ENCODE measurements at regions not wholly inside any gene's neighbourhood (a gene's known extent, or its start where the extent isn't known, plus 50 kb on each side); places are given as distances from the start of the nearest gene placed in this dataset.

DNA sequence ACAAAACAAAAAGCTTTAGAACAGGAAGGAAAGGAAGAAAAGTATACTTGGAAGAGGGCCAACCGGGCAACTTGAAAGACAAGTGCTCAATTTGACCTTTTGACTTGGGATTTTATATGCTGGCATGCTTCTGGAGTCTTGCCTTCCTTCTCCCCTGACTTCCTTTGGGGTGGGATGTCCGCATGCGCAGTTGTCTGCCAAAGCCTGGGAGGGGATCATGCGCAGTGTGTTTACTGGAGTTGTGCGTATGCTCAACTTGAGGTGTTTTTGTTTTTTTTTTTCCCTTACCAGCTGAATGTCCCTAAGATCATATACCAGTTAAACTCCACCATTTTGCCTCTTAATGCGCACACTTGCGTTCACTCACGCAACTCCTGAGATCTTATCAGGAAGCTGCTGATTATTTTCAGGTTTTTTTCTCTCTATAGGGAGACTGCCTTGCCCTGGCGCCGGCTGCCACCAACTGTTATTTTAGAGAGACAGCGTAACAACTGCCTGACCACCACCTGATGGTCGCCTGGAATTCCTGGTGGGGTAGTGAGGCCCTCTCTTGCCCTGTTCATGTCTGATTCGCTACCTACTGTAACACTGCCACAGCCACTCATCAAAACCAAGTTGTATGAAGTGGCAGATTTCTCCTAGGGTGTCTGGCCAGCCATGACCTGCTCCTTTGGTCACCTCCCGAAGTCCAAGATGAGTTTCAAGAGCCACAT is 138.7 kb upstream of the ZNF644 start:
- WGBS (ENCODE audit: extremely low coverage, insufficient coverage, insufficient read length): no CpG with 5 or more reads among the region's 14 CpGs

DNA sequence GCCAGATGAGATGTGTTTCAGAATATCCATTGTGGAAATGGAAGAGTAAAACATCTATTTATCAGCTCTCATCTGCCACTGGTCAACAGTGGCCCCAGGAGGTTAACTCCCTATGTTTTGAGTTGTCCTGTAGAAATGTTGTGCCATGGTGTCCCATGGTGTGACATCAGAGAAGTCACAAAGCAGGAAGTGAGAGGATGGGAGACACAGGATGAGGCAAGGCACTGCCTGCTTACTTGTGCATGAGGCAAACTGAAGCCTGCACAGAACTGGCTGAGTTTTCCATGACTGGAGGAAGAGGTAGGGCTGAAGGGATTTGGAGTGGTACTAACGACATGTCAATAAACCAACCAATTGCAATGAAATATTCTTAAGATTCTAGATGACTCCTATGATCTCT is 131.5 kb upstream of the ZNF644 start:
- no peak for DNase-seq
- Histone ChIP-seq H3K4me1 (ENCODE audit: control insufficient read depth in 1 of 2, insufficient read depth in 2 of 2, low read length in 2 of 2) (peaks cover 0 to 2% of the 10 kb centered on the region in 2 experiments), H3K79me1 (ENCODE audit: low read length) (no peaks in the 10 kb centered on the region), H3K79me2 (ENCODE audit: control insufficient read depth, insufficient read depth, low read length, poor library complexity) (no peaks in the 10 kb centered on the region), H3K36me3 (ENCODE audit: control insufficient read depth in 1 of 2, insufficient read depth in 2 of 2, low read length in 2 of 2) (no peaks in the 10 kb centered on the region), H2BK5ac (ENCODE audit: low read depth, low read length, poor library complexity) (no peak overlapping the region), H3K9me3 (ENCODE audit: insufficient read depth, low read depth, low read length) (no peaks in the 10 kb centered on the region), H3K4ac (ENCODE audit: low read depth, low read length) (no peak overlapping the region), H4K8ac (ENCODE audit: low read depth, low read length) (no peak overlapping the region), H4K91ac (ENCODE audit: low read depth, low read length) (no peak overlapping the region), H3K23ac (ENCODE audit: low read length) (no peak overlapping the region), H3K14ac (ENCODE audit: low read length) (no peak overlapping the region), H3K4me2 (ENCODE audit: low read length) (no peak overlapping the region), H2AFZ (ENCODE audit: insufficient read depth, low read length, poor library complexity) (no peak overlapping the region), H2BK12ac (ENCODE audit: low read length) (no peak overlapping the region), H3K9ac (ENCODE audit: low read length) (peak overlapping the region; percentile 25), H4K12ac (ENCODE audit: low read depth, low read length) (no peak overlapping the region), H3K27me3 (ENCODE audit: insufficient read depth, low read length) (no peaks in the 10 kb centered on the region), H3K4me3 (ENCODE audit: low read depth, low read length) (no peak overlapping the region), H2BK120ac (ENCODE audit: insufficient read depth, low read length, poor library complexity) (no peak overlapping the region), H2AK5ac (ENCODE audit: low read length) (no peak overlapping the region), H3K27ac (ENCODE audit: low read depth, low read length) (no peak overlapping the region), H3K18ac (ENCODE audit: low read length) (no peak overlapping the region)
- WGBS (ENCODE audit: extremely low coverage, insufficient coverage, insufficient read length): no CpG with 5 or more reads among the region's 1 CpG

More for the DNA sequence above, 138.7 kb upstream of the ZNF644 start:
- no peak overlapping the region for H3K14ac ChIP-seq (ENCODE audit: low read length)
- H3K18ac ChIP-seq (ENCODE audit: low read length): no peak overlapping the region
- DNase-seq: no peak
- H2AK5ac ChIP-seq (ENCODE audit: low read length): no peak overlapping the region
- H2BK12ac ChIP-seq (ENCODE audit: low read length): no peak overlapping the region
- no peak overlapping the region for H3K23ac ChIP-seq (ENCODE audit: low read length)
- no peaks in the 10 kb centered on the region for H3K9me3 ChIP-seq (ENCODE audit: insufficient read depth, low read depth, low read length)
- H4K12ac ChIP-seq (ENCODE audit: low read depth, low read length): no peak overlapping the region
- H3K79me1 ChIP-seq (ENCODE audit: low read length): peaks cover 2% of the 10 kb centered on the region
- H4K91ac ChIP-seq (ENCODE audit: low read depth, low read length): no peak overlapping the region
- no peak overlapping the region for H3K4me2 ChIP-seq (ENCODE audit: low read length)
- no peak overlapping the region for H3K4ac ChIP-seq (ENCODE audit: low read depth, low read length)
- no peak overlapping the region for H2BK120ac ChIP-seq (ENCODE audit: insufficient read depth, low read length, poor library complexity)
- no peak overlapping the region for H3K9ac ChIP-seq (ENCODE audit: low read length)
- H3K36me3 ChIP-seq (ENCODE audit: control insufficient read depth in 1 of 2, insufficient read depth in 2 of 2, low read length in 2 of 2): no peaks in the 10 kb centered on the region
- peaks cover 4 to 12% of the 10 kb centered on the region in 2 experiments for H3K4me1 ChIP-seq (ENCODE audit: control insufficient read depth in 1 of 2, insufficient read depth in 2 of 2, low read length in 2 of 2)
- no peaks in the 10 kb centered on the region for H3K79me2 ChIP-seq (ENCODE audit: control insufficient read depth, insufficient read depth, low read length, poor library complexity)
- no peak overlapping the region for H4K8ac ChIP-seq (ENCODE audit: low read depth, low read length)
- H3K27me3 ChIP-seq (ENCODE audit: insufficient read depth, low read length): no peaks in the 10 kb centered on the region
- H2BK5ac ChIP-seq (ENCODE audit: low read depth, low read length, poor library complexity): no peak overlapping the region
- no peak overlapping the region for H2AFZ ChIP-seq (ENCODE audit: insufficient read depth, low read length, poor library complexity)
- no peak overlapping the region for H3K4me3 ChIP-seq (ENCODE audit: low read depth, low read length)
- no peak overlapping the region for H3K27ac ChIP-seq (ENCODE audit: low read depth, low read length)

DNA sequence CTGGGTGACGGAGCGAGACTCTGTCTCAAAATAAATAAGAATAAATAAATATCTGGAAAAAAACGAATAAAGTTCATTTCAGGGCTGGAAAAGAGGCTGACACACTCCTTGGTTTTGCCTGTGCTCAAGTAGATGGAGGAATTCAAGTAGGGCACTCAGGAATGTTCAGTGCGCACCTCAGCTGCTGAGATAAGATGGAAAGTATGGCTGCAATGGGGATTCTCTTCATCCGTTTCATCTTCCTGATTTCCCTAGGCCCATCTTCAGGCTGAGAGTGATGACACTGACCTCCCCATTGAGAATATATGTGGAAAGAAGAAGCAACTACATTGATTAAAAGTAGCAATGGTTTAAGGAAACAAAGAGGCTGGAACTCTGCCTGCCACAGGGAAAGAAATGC is 130.5 kb upstream of the ZNF644 start:
- Histone ChIP-seq H4K91ac (ENCODE audit: low read depth, low read length) (no peak overlapping the region), H3K18ac (ENCODE audit: low read length) (no peak overlapping the region), H2BK120ac (ENCODE audit: insufficient read depth, low read length, poor library complexity) (no peak overlapping the region), H3K14ac (ENCODE audit: low read length) (no peak overlapping the region), H3K36me3 (ENCODE audit: control insufficient read depth in 1 of 2, insufficient read depth in 2 of 2, low read length in 2 of 2) (no peaks in the 10 kb centered on the region), H4K12ac (ENCODE audit: low read depth, low read length) (no peak overlapping the region), H3K9me3 (ENCODE audit: insufficient read depth, low read depth, low read length) (no peaks in the 10 kb centered on the region), H2AK5ac (ENCODE audit: low read length) (no peak overlapping the region), H3K4me3 (ENCODE audit: low read depth, low read length) (no peak overlapping the region), H3K23ac (ENCODE audit: low read length) (no peak overlapping the region), H2AFZ (ENCODE audit: insufficient read depth, low read length, poor library complexity) (no peak overlapping the region), H3K4ac (ENCODE audit: low read depth, low read length) (no peak overlapping the region), H2BK12ac (ENCODE audit: low read length) (no peak overlapping the region), H3K9ac (ENCODE audit: low read length) (no peak overlapping the region), H3K79me2 (ENCODE audit: control insufficient read depth, insufficient read depth, low read length, poor library complexity) (no peaks in the 10 kb centered on the region), H3K79me1 (ENCODE audit: low read length) (no peaks in the 10 kb centered on the region), H3K27ac (ENCODE audit: low read depth, low read length) (no peak overlapping the region), H3K27me3 (ENCODE audit: insufficient read depth, low read length) (no peaks in the 10 kb centered on the region), H3K4me2 (ENCODE audit: low read length) (no peak overlapping the region), H2BK5ac (ENCODE audit: low read depth, low read length, poor library complexity) (no peak overlapping the region), H4K8ac (ENCODE audit: low read depth, low read length) (no peak overlapping the region), H3K4me1 (ENCODE audit: control insufficient read depth in 1 of 2, insufficient read depth in 2 of 2, low read length in 2 of 2) (peaks cover 0 to 2% of the 10 kb centered on the region in 2 experiments)
- DNase-seq: peak; percentile 62 to 82
- whole genome bisulfite sequencing (ENCODE audit: extremely low coverage, insufficient coverage, insufficient read length): no CpG with 5 or more reads among the region's 5 CpGs

DNA sequence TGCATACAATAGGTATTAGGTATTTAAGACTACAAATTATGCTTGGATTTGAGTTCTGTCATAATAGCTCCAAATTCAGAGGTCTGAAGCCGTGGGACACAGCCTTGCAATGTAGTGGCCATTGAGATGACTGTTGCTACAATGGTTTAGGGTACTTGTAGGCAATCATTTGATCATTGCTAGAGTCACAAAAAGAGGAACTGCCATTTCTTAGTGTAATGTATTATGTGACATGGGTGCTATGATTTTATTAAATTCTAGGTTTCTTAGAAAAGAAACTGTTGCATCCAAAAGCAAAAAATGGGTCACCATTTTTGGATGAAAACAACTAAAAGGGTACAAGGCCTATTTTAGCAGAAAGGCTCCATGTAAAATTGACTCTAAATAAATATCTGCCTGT is 129.9 kb upstream of the ZNF644 start:
- no peak overlapping the region for H4K12ac ChIP-seq (ENCODE audit: low read depth, low read length)
- no peak overlapping the region for H3K4me3 ChIP-seq (ENCODE audit: low read depth, low read length)
- H3K27me3 ChIP-seq (ENCODE audit: insufficient read depth, low read length): no peaks in the 10 kb centered on the region
- no peak overlapping the region for H2AFZ ChIP-seq (ENCODE audit: insufficient read depth, low read length, poor library complexity)
- H3K36me3 ChIP-seq (ENCODE audit: control insufficient read depth in 1 of 2, insufficient read depth in 2 of 2, low read length in 2 of 2): no peaks in the 10 kb centered on the region
- H4K8ac ChIP-seq (ENCODE audit: low read depth, low read length): no peak overlapping the region
- H3K79me2 ChIP-seq (ENCODE audit: control insufficient read depth, insufficient read depth, low read length, poor library complexity): no peaks in the 10 kb centered on the region
- H4K91ac ChIP-seq (ENCODE audit: low read depth, low read length): no peak overlapping the region
- no CpG with 5 or more reads among the region's 1 CpG for WGBS (ENCODE audit: extremely low coverage, insufficient coverage, insufficient read length)
- no peak overlapping the region for H3K14ac ChIP-seq (ENCODE audit: low read length)
- no peak overlapping the region for H3K18ac ChIP-seq (ENCODE audit: low read length)
- no peak overlapping the region for H2BK5ac ChIP-seq (ENCODE audit: low read depth, low read length, poor library complexity)
- peaks cover 0 to 2% of the 10 kb centered on the region in 2 experiments for H3K4me1 ChIP-seq (ENCODE audit: control insufficient read depth in 1 of 2, insufficient read depth in 2 of 2, low read length in 2 of 2)
- H3K9me3 ChIP-seq (ENCODE audit: insufficient read depth, low read depth, low read length): no peaks in the 10 kb centered on the region
- no peaks in the 10 kb centered on the region for H3K79me1 ChIP-seq (ENCODE audit: low read length)
- no peak overlapping the region for H3K27ac ChIP-seq (ENCODE audit: low read depth, low read length)
- no peak overlapping the region for H3K9ac ChIP-seq (ENCODE audit: low read length)
- H2BK12ac ChIP-seq (ENCODE audit: low read length): no peak overlapping the region
- no peak overlapping the region for H2AK5ac ChIP-seq (ENCODE audit: low read length)
- H2BK120ac ChIP-seq (ENCODE audit: insufficient read depth, low read length, poor library complexity): no peak overlapping the region
- H3K23ac ChIP-seq (ENCODE audit: low read length): no peak overlapping the region
- H3K4ac ChIP-seq (ENCODE audit: low read depth, low read length): no peak overlapping the region
- no peak overlapping the region for H3K4me2 ChIP-seq (ENCODE audit: low read length)
- DNase-seq: no peak
